Transverse colon (tissue), 4 donors: ENCODE measurements at regions not wholly inside any gene's neighbourhood (a gene's known extent, or its start where the extent isn't known, plus 50 kb on each side); places are given as distances from the start of the nearest gene placed in this dataset.

Source experiments
- DNase-seq: peaks from one replicate; pipeline ENCODE4 v3.0.0-alpha.2; 2019
- H3K27ac ChIP-seq, 4 donors: fragments of 200-600 bp; sonication (generic); 2 replicates each; pipeline ENCODE4 v1.5.1; 2016 to 2018; ENCODE audit warnings: inconsistent platforms in 4 of 4
- H3K27me3 ChIP-seq: fragments of 200-600 bp; sonication (generic); 2 replicates; pipeline ENCODE4 v1.5.1; 2017; ENCODE audit warnings: inconsistent platforms
- H3K36me3 ChIP-seq, 4 donors: fragments of 200-600 bp; sonication (generic); 2 replicates each; pipeline ENCODE4 v1.5.1; 2017 to 2019; ENCODE audit warnings: inconsistent platforms in 4 of 4
- H3K4me1 ChIP-seq, 4 donors: fragments of 200-600 bp; sonication (generic); 2 replicates each; pipeline ENCODE4 v1.5.1; 2017 to 2020; ENCODE audit warnings: inconsistent platforms in 4 of 4
- H3K4me3 ChIP-seq, 4 donors: fragments of 200-600 bp; sonication (generic); 1 replicate in 1 of 4; 2 replicates in 3 of 4; pipeline versions ENCODE4 v1.5.1 to v1.6.1; 2017 to 2019; ENCODE audit warnings: inconsistent platforms in 4 of 4
- H3K9me3 ChIP-seq, 2 donors: fragments of 200-600 bp; sonication (generic); 2 replicates each; pipeline ENCODE4 v1.5.1; 2017 to 2019; ENCODE audit warnings: inconsistent platforms in 2 of 2
- CTCF ChIP-seq, 5 experiments: fragments of 200-600 bp in 3 of 5; fragments of 450-650 bp in 2 of 5; sonication (generic) in 3 of 5; IDR thresholded peaks; 1 replicate in 2 of 5; 2 replicates in 3 of 5; pipeline ENCODE4 v1.5.1; 2016 to 2017; ENCODE audit warnings: antibody characterized with exemption in 5 of 5, inconsistent platforms in 3 of 5, mild to moderate bottlenecking in 2 of 5, moderate library complexity in 1 of 5
- EP300 ChIP-seq: sonication (generic); formaldehyde crosslinking; IDR thresholded peaks from one replicate; pipeline ENCODE4 v1.6.1; 2017; ENCODE audit warnings: antibody characterized with exemption, low read depth
- POLR2A ChIP-seq: fragments of 450-650 bp; IDR thresholded peaks from one replicate; pipeline ENCODE4 v1.6.1; 2016; ENCODE audit warnings: antibody characterized with exemption, mild to moderate bottlenecking, moderate library complexity
- POLR2AphosphoS5 ChIP-seq, 3 donors: sonication (generic); formaldehyde crosslinking; IDR thresholded peaks; one replicate each; pipeline ENCODE4 v1.6.1; 2016; ENCODE audit warnings: antibody characterized with exemption in 3 of 3
- WGBS, 2 donors: methylation state at CpG; one replicate each; pipeline ENCODE4 v1.1.5; 2018; ENCODE audit warnings: low coverage in 1 of 2; 5-methylcytosine and 5-hydroxymethylcytosine counted together
- in situ Hi-C, 4 donors: fragments of 200-750 bp; cut with MboI; loops; one replicate each; pipeline versions ENCODE4 v1.15.0 to v1.15.1; 2017; ENCODE audit warnings: low sequenced_read_pairs in 3 of 4, low pct_ligation_motif_present in 1 of 4, low pct_unique_long_range_greater_than_20kb in 1 of 4
- intact Hi-C: fragments of 100-400 bp; cut with DNase I; formaldehyde crosslinking; loops from one replicate; pipeline ENCODE4 v1.15.1; 2023; ENCODE audit warnings: low total_unique reads

GRCh38 chr1:198837278-198838021 is 198.6 kb downstream of the PTPRC start:
- peak; percentile 64 for DNase-seq
- Histone ChIP-seq H3K27ac (peak overlapping the region; percentile 48 to 75 (median 67)), H3K36me3 (no peaks in the 10 kb centered on the region), H3K27me3 (no peaks in the 10 kb centered on the region), H3K4me1 (peaks cover 0 to 19% (median 8%) of the 10 kb centered on the region in 4 donors), H3K4me3 (no peak overlapping the region), H3K9me3 (no peaks in the 10 kb centered on the region)
- TF ChIP-seq POLR2A (no peak), POLR2AphosphoS5 (IDR thresholded peaks at IDR 0.05) (no peak), CTCF (IDR thresholded peaks at IDR 0.05) (peak in 1 of 5 experiments; percentile 56)
- in situ Hi-C loops (no loop called here), intact Hi-C loops (no loop called here)
- WGBS, 2 donors, result 39 to 40% methylated on average over 3 to 6 of the region's 6 CpGs

GRCh38 chr1:198838022-198838342 is 199.1 kb downstream of the PTPRC start:
- WGBS, 2 donors, result 66% methylated on average over 2 of the region's 2 CpGs

GRCh38 chr1:198841477-198841876 is 202.6 kb downstream of the PTPRC start:
- Histone ChIP-seq H3K27me3 (no peaks in the 10 kb centered on the region), H3K9me3 (no peaks in the 10 kb centered on the region), H3K36me3 (no peaks in the 10 kb centered on the region), H3K27ac (no peak overlapping the region), H3K4me1 (peaks cover 0 to 14% (median 7%) of the 10 kb centered on the region in 4 donors), H3K4me3 (no peak overlapping the region)
- in situ Hi-C loops (no loop called here), intact Hi-C loops (no loop called here)
- WGBS, 2 donors, result 92% methylated on average over 3 of the region's 3 CpGs; no CpG with 5 or more reads in 1 of the 2 donors
- TF ChIP-seq CTCF (IDR thresholded peaks at IDR 0.05), result no peak
- no peak for DNase-seq

More at GRCh38 chr1:198838022-198838342, 199.1 kb downstream of the PTPRC start:
- H3K36me3 ChIP-seq, result no peaks in the 10 kb centered on the region
- no peaks in the 10 kb centered on the region for H3K27me3 ChIP-seq
- H3K4me3 ChIP-seq, result no peak overlapping the region
- intact Hi-C loops (no loop called here), in situ Hi-C loops (no loop called here)
- no peak for TF ChIP-seq POLR2AphosphoS5 (IDR thresholded peaks at IDR 0.05)
- no peak for TF ChIP-seq CTCF (IDR thresholded peaks at IDR 0.05)
- TF ChIP-seq EP300, result no peak
- TF ChIP-seq POLR2A, result no peak
- H3K4me1 ChIP-seq, result peaks cover 0 to 19% (median 8%) of the 10 kb centered on the region in 4 donors
- no peak for DNase-seq
- H3K9me3 ChIP-seq, result no peaks in the 10 kb centered on the region
- H3K27ac ChIP-seq, result peak overlapping the region; percentile 44 to 65 (median 50)

GRCh38 chr1:198842686-198843085 is 203.8 kb downstream of the PTPRC start:
- Histone ChIP-seq H3K27me3 (no peaks in the 10 kb centered on the region), H3K4me3 (no peak overlapping the region), H3K36me3 (no peaks in the 10 kb centered on the region), H3K4me1 (peaks cover 0 to 7% (median 3%) of the 10 kb centered on the region in 4 donors), H3K9me3 (no peaks in the 10 kb centered on the region), H3K27ac (no peak overlapping the region)
- intact Hi-C loops, result no loop called here
- no peak for TF ChIP-seq POLR2A
- TF ChIP-seq EP300, result no peak
- TF ChIP-seq POLR2AphosphoS5 (IDR thresholded peaks at IDR 0.05), result no peak
- TF ChIP-seq CTCF (IDR thresholded peaks at IDR 0.05), result no peak
- in situ Hi-C loops, result no loop called here
- DNase-seq, result no peak
- WGBS, 2 donors, result 95 to 100% methylated on average over 1 to 2 of the region's 2 CpGs
